ENCODE measurements at regions not wholly inside any gene's neighbourhood (a gene's known extent, or its start where the extent isn't known, plus 50 kb on each side); places are given as distances from the start of the nearest gene placed in this dataset.

DNA sequence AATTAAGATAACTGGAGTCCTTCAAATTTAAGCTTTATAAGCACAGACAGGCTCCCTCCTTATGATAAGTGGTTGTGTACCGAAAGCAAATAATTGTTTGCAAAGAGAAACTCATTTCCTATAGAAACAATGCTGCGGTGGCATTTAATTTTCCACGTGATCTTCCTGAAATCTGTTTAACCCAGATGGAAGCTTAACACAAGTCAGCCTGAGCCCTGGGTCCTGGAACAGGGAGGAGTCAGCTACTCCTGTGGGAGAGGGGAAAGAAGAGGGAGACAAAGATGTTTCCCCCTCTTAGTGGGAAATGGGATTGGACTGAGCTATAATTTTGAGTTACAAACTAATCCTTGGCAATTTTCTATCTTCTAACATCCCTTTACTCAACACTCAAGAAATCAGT lies 136.5 kb downstream of the ELOVL4 start:
- no peak overlapping the region for H3K27ac ChIP-seq (ENCODE audit: extremely low read depth, low read depth, low read length)
- CTCF ChIA-PET: interaction anchor here (0.6 to 2.8 kb wide), 6 partner anchors 13 to 59 kb away, joined by 3 to 17 read pairs (median 5); no protein-coding TSS in a partner anchor
- H3K9me3 ChIP-seq (ENCODE audit: control insufficient read depth, insufficient read depth, low read depth, low read length): no peaks in the 10 kb centered on the region
- no peaks in the 10 kb centered on the region for H3K4me1 ChIP-seq (ENCODE audit: control insufficient read depth, insufficient read depth, low read length)
- TF ChIP-seq ZSCAN23 (tag by site-specific recombination; IDR thresholded peaks at IDR 0.05) (no peak), ZNF776 (tag by site-specific recombination; IDR thresholded peaks at IDR 0.05; ENCODE audit: borderline replicate concordance) (no peak), OVOL3 (tag by site-specific recombination; IDR thresholded peaks at IDR 0.05) (no peak), SP2 (tag by site-specific recombination; IDR thresholded peaks at IDR 0.05) (no peak), ZNF266 (tag by site-specific recombination; IDR thresholded peaks at IDR 0.05; ENCODE audit: low read depth) (no peak), ZNF626 (tag by site-specific recombination; IDR thresholded peaks at IDR 0.05) (no peak), ZNF629 (tag by site-specific recombination; IDR thresholded peaks at IDR 0.05) (no peak), ZEB2 (tag by site-specific recombination; IDR thresholded peaks at IDR 0.05) (no peak), ZNF707 (tag by site-specific recombination; IDR thresholded peaks at IDR 0.05) (no peak), ZBTB11 (tag by site-specific recombination; conservative IDR thresholded peaks at IDR 0.05; ENCODE audit: low read depth) (no peak), ZSCAN5A (tag by site-specific recombination; IDR thresholded peaks at IDR 0.05) (no peak), ZNF280C (tag by site-specific recombination; IDR thresholded peaks at IDR 0.05) (no peak), ZSCAN16 (tag by site-specific recombination; IDR thresholded peaks at IDR 0.05) (no peak)
- TF ChIP-seq, protein P1, sequence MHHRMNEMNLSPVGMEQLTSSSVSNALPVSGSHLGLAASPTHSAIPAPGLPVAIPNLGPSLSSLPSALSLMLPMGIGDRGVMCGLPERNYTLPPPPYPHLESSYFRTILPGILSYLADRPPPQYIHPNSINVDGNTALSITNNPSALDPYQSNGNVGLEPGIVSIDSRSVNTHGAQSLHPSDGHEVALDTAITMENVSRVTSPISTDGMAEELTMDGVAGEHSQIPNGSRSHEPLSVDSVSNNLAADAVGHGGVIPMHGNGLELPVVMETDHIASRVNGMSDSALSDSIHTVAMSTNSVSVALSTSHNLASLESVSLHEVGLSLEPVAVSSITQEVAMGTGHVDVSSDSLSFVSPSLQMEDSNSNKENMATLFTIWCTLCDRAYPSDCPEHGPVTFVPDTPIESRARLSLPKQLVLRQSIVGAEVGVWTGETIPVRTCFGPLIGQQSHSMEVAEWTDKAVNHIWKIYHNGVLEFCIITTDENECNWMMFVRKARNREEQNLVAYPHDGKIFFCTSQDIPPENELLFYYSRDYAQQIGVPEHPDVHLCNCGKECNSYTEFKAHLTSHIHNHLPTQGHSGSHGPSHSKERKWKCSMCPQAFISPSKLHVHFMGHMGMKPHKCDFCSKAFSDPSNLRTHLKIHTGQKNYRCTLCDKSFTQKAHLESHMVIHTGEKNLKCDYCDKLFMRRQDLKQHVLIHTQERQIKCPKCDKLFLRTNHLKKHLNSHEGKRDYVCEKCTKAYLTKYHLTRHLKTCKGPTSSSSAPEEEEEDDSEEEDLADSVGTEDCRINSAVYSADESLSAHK (tag by site-specific recombination; IDR thresholded peaks at IDR 0.05): no peak
- TF ChIP-seq, protein P2, sequence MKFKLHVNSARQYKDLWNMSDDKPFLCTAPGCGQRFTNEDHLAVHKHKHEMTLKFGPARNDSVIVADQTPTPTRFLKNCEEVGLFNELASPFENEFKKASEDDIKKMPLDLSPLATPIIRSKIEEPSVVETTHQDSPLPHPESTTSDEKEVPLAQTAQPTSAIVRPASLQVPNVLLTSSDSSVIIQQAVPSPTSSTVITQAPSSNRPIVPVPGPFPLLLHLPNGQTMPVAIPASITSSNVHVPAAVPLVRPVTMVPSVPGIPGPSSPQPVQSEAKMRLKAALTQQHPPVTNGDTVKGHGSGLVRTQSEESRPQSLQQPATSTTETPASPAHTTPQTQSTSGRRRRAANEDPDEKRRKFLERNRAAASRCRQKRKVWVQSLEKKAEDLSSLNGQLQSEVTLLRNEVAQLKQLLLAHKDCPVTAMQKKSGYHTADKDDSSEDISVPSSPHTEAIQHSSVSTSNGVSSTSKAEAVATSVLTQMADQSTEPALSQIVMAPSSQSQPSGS (tag by site-specific recombination; IDR thresholded peaks at IDR 0.05; ENCODE audit: low read depth): no peak
- TF ChIP-seq, protein P3, sequence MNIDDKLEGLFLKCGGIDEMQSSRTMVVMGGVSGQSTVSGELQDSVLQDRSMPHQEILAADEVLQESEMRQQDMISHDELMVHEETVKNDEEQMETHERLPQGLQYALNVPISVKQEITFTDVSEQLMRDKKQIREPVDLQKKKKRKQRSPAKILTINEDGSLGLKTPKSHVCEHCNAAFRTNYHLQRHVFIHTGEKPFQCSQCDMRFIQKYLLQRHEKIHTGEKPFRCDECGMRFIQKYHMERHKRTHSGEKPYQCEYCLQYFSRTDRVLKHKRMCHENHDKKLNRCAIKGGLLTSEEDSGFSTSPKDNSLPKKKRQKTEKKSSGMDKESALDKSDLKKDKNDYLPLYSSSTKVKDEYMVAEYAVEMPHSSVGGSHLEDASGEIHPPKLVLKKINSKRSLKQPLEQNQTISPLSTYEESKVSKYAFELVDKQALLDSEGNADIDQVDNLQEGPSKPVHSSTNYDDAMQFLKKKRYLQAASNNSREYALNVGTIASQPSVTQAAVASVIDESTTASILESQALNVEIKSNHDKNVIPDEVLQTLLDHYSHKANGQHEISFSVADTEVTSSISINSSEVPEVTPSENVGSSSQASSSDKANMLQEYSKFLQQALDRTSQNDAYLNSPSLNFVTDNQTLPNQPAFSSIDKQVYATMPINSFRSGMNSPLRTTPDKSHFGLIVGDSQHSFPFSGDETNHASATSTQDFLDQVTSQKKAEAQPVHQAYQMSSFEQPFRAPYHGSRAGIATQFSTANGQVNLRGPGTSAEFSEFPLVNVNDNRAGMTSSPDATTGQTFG (tag by site-specific recombination; IDR thresholded peaks at IDR 0.05; ENCODE audit: borderline replicate concordance): no peak
- TF ChIP-seq, protein P4, sequence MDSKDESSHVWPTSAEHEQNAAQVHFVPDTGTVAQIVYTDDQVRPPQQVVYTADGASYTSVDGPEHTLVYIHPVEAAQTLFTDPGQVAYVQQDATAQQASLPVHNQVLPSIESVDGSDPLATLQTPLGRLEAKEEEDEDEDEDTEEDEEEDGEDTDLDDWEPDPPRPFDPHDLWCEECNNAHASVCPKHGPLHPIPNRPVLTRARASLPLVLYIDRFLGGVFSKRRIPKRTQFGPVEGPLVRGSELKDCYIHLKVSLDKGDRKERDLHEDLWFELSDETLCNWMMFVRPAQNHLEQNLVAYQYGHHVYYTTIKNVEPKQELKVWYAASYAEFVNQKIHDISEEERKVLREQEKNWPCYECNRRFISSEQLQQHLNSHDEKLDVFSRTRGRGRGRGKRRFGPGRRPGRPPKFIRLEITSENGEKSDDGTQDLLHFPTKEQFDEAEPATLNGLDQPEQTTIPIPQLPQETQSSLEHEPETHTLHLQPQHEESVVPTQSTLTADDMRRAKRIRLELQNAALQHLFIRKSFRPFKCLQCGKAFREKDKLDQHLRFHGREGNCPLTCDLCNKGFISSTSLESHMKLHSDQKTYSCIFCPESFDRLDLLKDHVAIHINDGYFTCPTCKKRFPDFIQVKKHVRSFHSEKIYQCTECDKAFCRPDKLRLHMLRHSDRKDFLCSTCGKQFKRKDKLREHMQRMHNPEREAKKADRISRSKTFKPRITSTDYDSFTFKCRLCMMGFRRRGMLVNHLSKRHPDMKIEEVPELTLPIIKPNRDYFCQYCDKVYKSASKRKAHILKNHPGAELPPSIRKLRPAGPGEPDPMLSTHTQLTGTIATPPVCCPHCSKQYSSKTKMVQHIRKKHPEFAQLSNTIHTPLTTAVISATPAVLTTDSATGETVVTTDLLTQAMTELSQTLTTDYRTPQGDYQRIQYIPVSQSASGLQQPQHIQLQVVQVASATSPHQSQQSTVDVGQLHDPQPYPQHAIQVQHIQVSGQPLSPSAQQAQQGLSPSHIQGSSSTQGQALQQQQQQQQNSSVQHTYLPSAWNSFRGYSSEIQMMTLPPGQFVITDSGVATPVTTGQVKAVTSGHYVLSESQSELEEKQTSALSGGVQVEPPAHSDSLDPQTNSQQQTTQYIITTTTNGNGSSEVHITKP (tag by site-specific recombination; IDR thresholded peaks at IDR 0.05): no peak
- TF ChIP-seq, protein P5, sequence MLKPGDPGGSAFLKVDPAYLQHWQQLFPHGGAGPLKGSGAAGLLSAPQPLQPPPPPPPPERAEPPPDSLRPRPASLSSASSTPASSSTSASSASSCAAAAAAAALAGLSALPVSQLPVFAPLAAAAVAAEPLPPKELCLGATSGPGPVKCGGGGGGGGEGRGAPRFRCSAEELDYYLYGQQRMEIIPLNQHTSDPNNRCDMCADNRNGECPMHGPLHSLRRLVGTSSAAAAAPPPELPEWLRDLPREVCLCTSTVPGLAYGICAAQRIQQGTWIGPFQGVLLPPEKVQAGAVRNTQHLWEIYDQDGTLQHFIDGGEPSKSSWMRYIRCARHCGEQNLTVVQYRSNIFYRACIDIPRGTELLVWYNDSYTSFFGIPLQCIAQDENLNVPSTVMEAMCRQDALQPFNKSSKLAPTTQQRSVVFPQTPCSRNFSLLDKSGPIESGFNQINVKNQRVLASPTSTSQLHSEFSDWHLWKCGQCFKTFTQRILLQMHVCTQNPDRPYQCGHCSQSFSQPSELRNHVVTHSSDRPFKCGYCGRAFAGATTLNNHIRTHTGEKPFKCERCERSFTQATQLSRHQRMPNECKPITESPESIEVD (tag by site-specific recombination; IDR thresholded peaks at IDR 0.05): no peak
- no peaks in the 10 kb centered on the region for H3K36me3 ChIP-seq (ENCODE audit: control insufficient read depth in 2 of 2, insufficient read depth in 1 of 2, low read length in 2 of 2)
- no peak overlapping the region for H3K4me3 ChIP-seq (ENCODE audit: low read depth, low read length)
- POLR2A ChIA-PET: no interaction called here
